Common myeloid progenitor, CD34-positive (primary cell): ENCODE measurements at regions not wholly inside any gene's neighbourhood (a gene's known extent, or its start where the extent isn't known, plus 50 kb on each side); places are given as distances from the start of the nearest gene placed in this dataset.
A peak's percentile ranks its signal among the peaks of the same experiment; 100 is the strongest.

Source experiments
- CTCF ChIA-PET: fragments of 350-600 bp; sonication (Branson Sonifier 250); formaldehyde crosslinking; loops from one replicate; lab custom pipeline; 2021; ENCODE audit warnings: antibody characterized with exemption; lab: Charles Lee
- POLR2A ChIA-PET: fragments of 350-600 bp; sonication (Branson Sonifier 250); formaldehyde crosslinking; loops from one replicate; lab custom pipeline; 2021; ENCODE audit warnings: antibody characterized with exemption; lab: Charles Lee
- DNase-seq, 3 donors: peaks; one replicate each; pipeline versions ENCODE4 v3.0.0 to v3.0.0-alpha.2; 2013
- H3K27ac ChIP-seq, 2 experiments: 1 replicate in 1 of 2; 2 replicates in 1 of 2; pipeline ENCODE4 v1.7.0; 2013; ENCODE audit warnings: inconsistent platforms in 2 of 2, low read length in 2 of 2, mild to moderate bottlenecking in 2 of 2, low read depth in 1 of 2, moderate library complexity in 1 of 2; ENCODE audit not compliant: severe bottlenecking in 2 of 2, insufficient read depth in 1 of 2, poor library complexity in 1 of 2
- H3K27me3 ChIP-seq, 5 experiments: replicated peaks in 2 of 5; 1 replicate in 3 of 5; 2 replicates in 2 of 5; pipeline versions ENCODE4 v1.6.1 to v1.7.0; 2013; ENCODE audit warnings: low read length in 4 of 5, mild to moderate bottlenecking in 2 of 5, moderate library complexity in 2 of 5, inconsistent platforms in 1 of 5; ENCODE audit not compliant: insufficient read depth in 5 of 5, control insufficient read depth in 4 of 5
- H3K36me3 ChIP-seq, 4 experiments: 1 replicate in 2 of 4; 2 replicates in 2 of 4; pipeline versions ENCODE4 v1.6.1 to v1.7.0; 2013; ENCODE audit warnings: low read length in 3 of 4, control low read depth in 1 of 4, mild to moderate bottlenecking in 1 of 4; ENCODE audit not compliant: control insufficient read depth in 4 of 4, insufficient read depth in 4 of 4
- H3K4me1 ChIP-seq, 4 experiments: 1 replicate in 3 of 4; 2 replicates in 1 of 4; pipeline versions ENCODE4 v1.6.1 to v1.7.1; 2013; ENCODE audit warnings: low read length in 3 of 4, mild to moderate bottlenecking in 3 of 4, control low read depth in 1 of 4, inconsistent platforms in 1 of 4, moderate library complexity in 1 of 4; ENCODE audit not compliant: control insufficient read depth in 4 of 4, insufficient read depth in 4 of 4; ENCODE audit errors: control extremely low read depth in 1 of 4
- H3K4me3 ChIP-seq, 7 experiments: 1 replicate in 4 of 7; 2 replicates in 3 of 7; pipeline versions ENCODE4 v1.5.1 to v1.7.0; 2013; ENCODE audit warnings: mild to moderate bottlenecking in 7 of 7, low read length in 6 of 7, moderate library complexity in 6 of 7, inconsistent platforms in 2 of 7, low read depth in 2 of 7, control low read depth in 1 of 7; ENCODE audit not compliant: insufficient read depth in 4 of 7, control insufficient read depth in 1 of 7; ENCODE audit errors: extremely low read depth in 1 of 7
- H3K9me3 ChIP-seq, 5 experiments: 1 replicate in 4 of 5; 2 replicates in 1 of 5; pipeline versions ENCODE4 v1.6.1 to v1.7.1; 2013; ENCODE audit warnings: low read length in 4 of 5, mild to moderate bottlenecking in 2 of 5, inconsistent platforms in 1 of 5, low read depth in 1 of 5, moderate library complexity in 1 of 5; ENCODE audit not compliant: control insufficient read depth in 4 of 5, insufficient read depth in 2 of 5; ENCODE audit errors: control extremely low read depth in 1 of 5
- WGBS: methylation state at CpG from one replicate; pipeline ENCODE4 v1.1.5; 2013; ENCODE audit not compliant: insufficient coverage; 5-methylcytosine and 5-hydroxymethylcytosine counted together

DNA sequence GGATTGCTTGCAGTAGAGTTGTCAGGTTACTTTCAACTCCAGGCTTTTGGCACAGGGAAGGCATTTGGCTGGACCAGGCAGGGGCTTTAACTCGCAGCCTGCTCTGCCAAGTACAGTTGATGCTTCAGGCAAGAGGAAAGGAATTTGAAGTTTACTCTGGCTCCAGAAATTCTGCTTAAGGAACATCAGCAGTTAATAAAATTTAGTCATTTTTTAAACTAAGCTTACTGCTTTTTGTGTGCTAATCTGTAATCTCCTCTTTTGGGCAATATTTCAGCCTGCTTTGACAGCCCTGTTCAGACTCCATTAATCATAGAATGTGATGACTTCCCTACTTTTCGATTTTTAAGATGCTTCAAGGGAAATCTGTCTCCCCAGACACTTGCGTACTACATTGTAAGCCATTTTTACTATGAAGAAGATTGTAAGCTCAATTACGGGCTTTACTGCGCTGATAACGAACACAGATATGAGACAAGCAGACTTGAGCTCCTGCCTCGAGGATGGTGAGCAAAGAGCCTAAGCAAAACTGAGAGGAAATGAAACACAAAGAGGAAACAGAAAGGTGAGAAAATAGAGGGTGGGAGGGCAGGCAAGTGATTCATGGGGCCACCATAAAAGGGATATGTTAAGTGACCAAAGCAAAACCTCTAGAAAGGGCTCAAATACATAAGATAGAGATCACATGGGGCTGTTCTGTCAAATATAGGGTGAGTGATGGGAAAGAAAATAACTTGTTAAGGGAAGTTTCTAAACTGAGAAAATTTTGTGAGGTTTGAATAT is 76.6 kb upstream of the VAV3 start:
- Histone ChIP-seq H3K27me3 (no peaks in the 10 kb centered on the region), H3K27ac (no peak overlapping the region), H3K9me3 (no peaks in the 10 kb centered on the region), H3K4me1 (peaks cover 10 to 54% (median 35%) of the 10 kb centered on the region in 4 experiments), H3K4me3 (peak overlapping the region in 2 of 7 experiments; percentile 33 to 44), H3K36me3 (no peaks in the 10 kb centered on the region)
- peak; percentile 23 to 72 (median 61) for DNase-seq
- ChIA-PET POLR2A (no interaction called here), CTCF (interaction anchor here (1.0 to 1.6 kb wide), 3 partner anchors 13 to 77 kb away, joined by 3 to 5 read pairs (median 4); partner anchors contain the start of gene VAV3)
- WGBS, result 13% methylated on average over 6 of the region's 7 CpGs

DNA sequence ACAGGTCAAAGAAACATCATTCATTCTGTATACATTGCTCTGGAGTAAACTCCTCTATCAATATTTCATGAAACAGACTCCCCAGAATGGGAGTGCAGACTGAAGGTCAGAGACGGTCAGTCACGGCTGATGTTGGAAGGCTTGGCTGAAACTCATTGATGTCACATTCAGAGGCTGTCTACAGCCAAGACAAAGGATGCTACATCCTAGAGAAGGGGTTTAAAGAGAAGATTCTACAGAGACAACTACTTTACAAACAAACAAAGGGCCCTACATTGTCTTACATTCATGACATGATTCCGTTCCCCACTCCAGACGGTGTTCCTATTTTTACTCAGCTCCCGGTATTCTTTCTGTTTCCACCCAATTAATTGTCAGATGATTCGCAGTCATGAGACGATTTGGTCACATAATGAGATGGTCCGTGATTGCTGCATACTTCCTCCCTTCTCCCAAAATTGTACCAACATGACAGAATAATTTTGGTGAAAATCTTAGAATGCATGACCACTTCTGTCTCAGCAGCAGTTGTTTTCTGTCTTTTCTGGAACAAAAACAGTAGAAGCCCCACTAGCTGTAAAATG is 73.8 kb upstream of the VAV3 start:
- Histone ChIP-seq H3K36me3 (no peaks in the 10 kb centered on the region), H3K27me3 (no peaks in the 10 kb centered on the region), H3K27ac (no peak overlapping the region), H3K4me1 (peaks cover 6 to 29% (median 21%) of the 10 kb centered on the region in 4 experiments), H3K4me3 (no peak overlapping the region), H3K9me3 (no peaks in the 10 kb centered on the region)
- CTCF ChIA-PET, result interaction anchor here (1.2 to 2.1 kb wide), 2 partner anchors 10 to 58 kb away, joined by 3 to 6 read pairs; no protein-coding TSS in a partner anchor
- no peak for DNase-seq
- POLR2A ChIA-PET, result interaction anchor here (0.6 to 1.5 kb wide), 2 partner anchors 31 to 716 kb away, joined by 4 read pairs; no protein-coding TSS in a partner anchor
- WGBS, result 100% methylated on average over 6 of the region's 8 CpGs

- Histone ChIP-seq H3K27ac (no peak overlapping the region), H3K4me1 (peaks cover 0 to 12% (median 10%) of the 10 kb centered on the region in 4 experiments), H3K36me3 (no peaks in the 10 kb centered on the region), H3K27me3 (no peaks in the 10 kb centered on the region), H3K9me3 (no peaks in the 10 kb centered on the region), H3K4me3 (no peak overlapping the region)
- no peak for DNase-seq
- WGBS, result 83% methylated on average over 1 of the region's 3 CpGs
- CTCF ChIA-PET, result interaction anchor here (1.0 to 1.7 kb wide), 4 partner anchors 11 to 89 kb away, joined by 3 to 5 read pairs (median 4); no protein-coding TSS in a partner anchor
- POLR2A ChIA-PET, result no interaction called here
Measured at GRCh38 chr1:108036796-108037562, 72.0 kb upstream of the VAV3 start.

DNA sequence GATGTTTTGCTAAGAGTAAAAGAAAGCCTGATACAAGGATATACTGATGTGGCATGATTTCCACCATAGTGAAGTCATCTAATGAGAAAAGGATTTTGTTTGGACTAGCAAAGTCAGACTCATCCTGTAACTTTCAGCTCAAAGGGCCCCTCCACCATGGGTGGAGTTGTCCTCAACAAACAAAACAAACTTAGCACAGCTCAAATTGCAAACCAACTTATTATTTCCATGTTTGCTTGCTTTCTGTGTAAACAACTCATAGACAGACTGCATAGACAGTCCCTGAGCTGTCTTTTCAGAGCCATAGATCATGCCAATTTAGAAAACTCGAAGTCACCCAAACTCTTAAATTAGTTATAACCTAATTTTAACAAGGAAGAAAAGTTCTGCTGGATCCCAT is 69.4 kb upstream of the VAV3 start:
- no peak for DNase-seq
- ChIA-PET POLR2A (interaction anchor here (0.6 kb wide), 1 partner anchor 17 kb away, joined by 3 read pairs; no protein-coding TSS in a partner anchor), CTCF (interaction anchor here (1.0 to 1.5 kb wide), 4 partner anchors 15 to 217 kb away, joined by 3 to 4 read pairs (median 4); no protein-coding TSS in a partner anchor)

GRCh38 chr1:108033550-108033951 is 68.6 kb upstream of the VAV3 start:
- H3K4me1 ChIP-seq, result peaks cover 0 to 15% (median 10%) of the 10 kb centered on the region in 4 experiments
- no peaks in the 10 kb centered on the region for H3K27me3 ChIP-seq
- no peaks in the 10 kb centered on the region for H3K36me3 ChIP-seq
- no peaks in the 10 kb centered on the region for H3K9me3 ChIP-seq
- ChIA-PET POLR2A (no interaction called here), CTCF (interaction anchor here (1.0 to 1.5 kb wide), 4 partner anchors 16 to 47 kb away, joined by 3 to 4 read pairs (median 4); no protein-coding TSS in a partner anchor)
- no peak overlapping the region for H3K4me3 ChIP-seq
- 100% methylated on average over 1 of the region's 2 CpGs for WGBS
- H3K27ac ChIP-seq, result no peak overlapping the region
- no peak for DNase-seq

More for the DNA sequence above, 69.4 kb upstream of the VAV3 start:
- H3K4me1 ChIP-seq, result peaks cover 0 to 7% (median 2%) of the 10 kb centered on the region in 4 experiments
- WGBS, result no CpG with 5 or more reads among the region's 1 CpG
- no peaks in the 10 kb centered on the region for H3K27me3 ChIP-seq
- H3K9me3 ChIP-seq, result no peaks in the 10 kb centered on the region
- no peaks in the 10 kb centered on the region for H3K36me3 ChIP-seq
- H3K4me3 ChIP-seq, result no peak overlapping the region
- H3K27ac ChIP-seq, result no peak overlapping the region

- Histone ChIP-seq H3K4me3 (no peak overlapping the region), H3K36me3 (no peaks in the 10 kb centered on the region), H3K4me1 (peaks cover 0 to 33% (median 21%) of the 10 kb centered on the region in 4 experiments), H3K27ac (no peak overlapping the region), H3K9me3 (no peaks in the 10 kb centered on the region), H3K27me3 (no peaks in the 10 kb centered on the region)
- ChIA-PET CTCF (interaction anchor here (1.0 to 2.3 kb wide), 7 partner anchors 10 to 98 kb away, joined by 3 to 9 read pairs (median 4); no protein-coding TSS in a partner anchor), POLR2A (no interaction called here)
- WGBS, result 0% methylated on average over 1 of the region's 1 CpG
- peak in 2 of 3 donors; percentile 70 to 75 for DNase-seq
Measured at GRCh38 chr1:108028841-108029388, 63.9 kb upstream of the VAV3 start.
